Prostate gland (tissue), 2 donors: ENCODE measurements at regions not wholly inside any gene's neighbourhood (a gene's known extent, or its start where the extent isn't known, plus 50 kb on each side); places are given as distances from the start of the nearest gene placed in this dataset.

Experiments used
- CTCF ChIP-seq, 4 experiments: fragments of 200-600 bp in 2 of 4; fragments of 450-650 bp in 2 of 4; sonication (generic) in 2 of 4; IDR thresholded peaks; 1 replicate in 3 of 4; 2 replicates in 1 of 4; pipeline ENCODE4 v1.5.1; 2016 to 2019; ENCODE audit warnings: antibody characterized with exemption in 4 of 4, mild to moderate bottlenecking in 2 of 4, moderate library complexity in 2 of 4
- POLR2A ChIP-seq: fragments of 450-650 bp; IDR thresholded peaks from one replicate; pipeline ENCODE4 v1.6.1; 2016; ENCODE audit warnings: antibody characterized with exemption, mild to moderate bottlenecking
- POLR2AphosphoS5 ChIP-seq: sonication (generic); formaldehyde crosslinking; IDR thresholded peaks from one replicate; pipeline ENCODE4 v1.6.1; 2017; ENCODE audit warnings: antibody characterized with exemption

- TF ChIP-seq POLR2A (no peak), CTCF (IDR thresholded peaks at IDR 0.05) (no peak), POLR2AphosphoS5 (no peak)
These were observed 806.8 kb downstream of the PLCL1 start for GRCh38 chr2:198611201-198611600.
